Activated CD4-positive, alpha-beta memory T cell treated with anti-CD3 and anti-CD28 coated beads for 36 hours (primary cell): ENCODE measurements at regions not wholly inside any gene's neighbourhood (a gene's known extent, or its start where the extent isn't known, plus 50 kb on each side); places are given as distances from the start of the nearest gene placed in this dataset.

Experiments
- CTCF ChIA-PET: fragments of 350-600 bp; sonication (Branson Sonifier 250); formaldehyde crosslinking; loops from one replicate; lab custom pipeline; 2021; ENCODE audit warnings: antibody characterized with exemption, inconsistent platforms; lab: Charles Lee
- POLR2A ChIA-PET: fragments of 350-600 bp; sonication (Branson Sonifier 250); formaldehyde crosslinking; loops from one replicate; lab custom pipeline; 2021; ENCODE audit warnings: antibody characterized with exemption; lab: Charles Lee
- DNase-seq: peaks from one replicate; pipeline ENCODE4 v3.0.0-alpha.2; 2020
- H3K27ac Mint-ChIP-seq: one replicate; pipeline ENCODE4 v1.8.0; 2021; ENCODE audit warnings: mixed read lengths
- H3K27me3 Mint-ChIP-seq: one replicate; pipeline ENCODE4 v1.8.0; 2021; ENCODE audit warnings: mixed read lengths
- H3K36me3 Mint-ChIP-seq: one replicate; pipeline ENCODE4 v1.8.0; 2021; ENCODE audit warnings: mixed read lengths
- H3K4me1 Mint-ChIP-seq: one replicate; pipeline ENCODE4 v1.8.0; 2021; ENCODE audit warnings: low read depth, mixed read lengths
- H3K4me3 Mint-ChIP-seq: one replicate; pipeline ENCODE4 v1.8.0; 2021; ENCODE audit warnings: mild to moderate bottlenecking, mixed read lengths
- H3K9me3 Mint-ChIP-seq: one replicate; pipeline ENCODE4 v1.8.0; 2021; ENCODE audit warnings: mixed read lengths
- intact Hi-C: fragments of 100-400 bp; cut with micrococcal nuclease; formaldehyde crosslinking; loops from one replicate; pipeline ENCODE4 v1.15.1; 2023

DNA sequence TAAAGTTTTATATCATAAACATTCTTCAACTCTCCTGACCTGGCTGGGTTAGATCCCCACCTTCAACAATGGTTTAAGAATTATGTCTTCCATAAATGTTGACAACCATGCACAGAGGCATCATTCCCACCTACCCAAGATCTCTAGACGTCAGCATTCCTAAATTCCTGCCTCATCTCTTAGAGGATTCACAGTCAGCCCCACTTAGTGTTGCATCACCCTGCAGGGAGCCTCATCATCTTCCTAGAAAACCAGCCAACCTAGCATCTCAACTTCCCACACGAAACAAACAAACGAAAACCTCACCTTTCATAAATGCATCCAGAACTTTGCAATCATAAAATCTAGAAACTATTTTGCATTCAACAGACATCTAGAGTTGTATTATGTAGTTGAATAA, 816.1 kb upstream of the C9orf72 start:
- CTCF ChIA-PET = no interaction called here
- H3K9me3 Mint-ChIP-seq = peaks cover 18% of the 10 kb centered on the region
- POLR2A ChIA-PET = no interaction called here

DNA sequence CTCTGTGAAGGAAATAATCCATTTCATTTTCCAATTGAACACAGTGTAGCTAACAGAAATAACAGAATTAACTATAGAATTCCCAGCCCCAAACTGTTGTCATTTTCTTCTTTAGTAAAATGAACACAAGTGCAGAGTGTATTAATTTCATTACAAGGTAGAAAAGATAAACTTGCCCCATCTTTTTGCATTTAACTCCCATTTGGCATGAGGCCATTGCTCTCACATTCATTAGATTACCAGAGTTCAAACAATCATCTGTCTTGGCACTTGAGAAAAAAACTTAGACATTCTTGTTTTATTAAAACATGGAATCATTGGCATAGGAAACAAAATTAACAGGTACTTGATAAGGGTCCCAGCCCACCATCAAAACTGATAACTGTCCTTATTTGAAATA, 821.5 kb upstream of the C9orf72 start:
- Mint-ChIP-seq H3K27ac (no peak overlapping the region), H3K4me3 (no peak overlapping the region), H3K9me3 (peaks cover 2% of the 10 kb centered on the region), H3K27me3 (no peaks in the 10 kb centered on the region), H3K4me1 (no peaks in the 10 kb centered on the region), H3K36me3 (no peaks in the 10 kb centered on the region)
- intact Hi-C loops = no loop called here
- DNase-seq = no peak
- ChIA-PET POLR2A (no interaction called here), CTCF (no interaction called here)

More for the DNA sequence above, 816.1 kb upstream of the C9orf72 start:
- Mint-ChIP-seq H3K27ac (no peak overlapping the region), H3K27me3 (no peaks in the 10 kb centered on the region), H3K4me3 (no peak overlapping the region), H3K4me1 (no peaks in the 10 kb centered on the region), H3K36me3 (no peaks in the 10 kb centered on the region)
- DNase-seq = no peak
- intact Hi-C loops = no loop called here

GRCh38 chr9:28396058-28396457, 822.8 kb upstream of the C9orf72 start:
- no peaks in the 10 kb centered on the region for H3K4me1 Mint-ChIP-seq
- CTCF ChIA-PET = no interaction called here

GRCh38 chr9:28407351-28407750, 834.1 kb upstream of the C9orf72 start:
- Mint-ChIP-seq H3K4me1 (no peaks in the 10 kb centered on the region), H3K27me3 (no peaks in the 10 kb centered on the region), H3K27ac (no peak overlapping the region), H3K9me3 (no peaks in the 10 kb centered on the region), H3K4me3 (no peak overlapping the region), H3K36me3 (no peaks in the 10 kb centered on the region)
- DNase-seq = no peak
- intact Hi-C loops = no loop called here
- ChIA-PET CTCF (no interaction called here), POLR2A (no interaction called here)

More at GRCh38 chr9:28396058-28396457, 822.8 kb upstream of the C9orf72 start:
- H3K36me3 Mint-ChIP-seq = no peaks in the 10 kb centered on the region
- H3K27ac Mint-ChIP-seq = no peak overlapping the region
- POLR2A ChIA-PET = no interaction called here
- intact Hi-C loops = no loop called here
- DNase-seq = no peak
- no peaks in the 10 kb centered on the region for H3K27me3 Mint-ChIP-seq
- no peak overlapping the region for H3K4me3 Mint-ChIP-seq
- peaks cover 2% of the 10 kb centered on the region for H3K9me3 Mint-ChIP-seq

DNA sequence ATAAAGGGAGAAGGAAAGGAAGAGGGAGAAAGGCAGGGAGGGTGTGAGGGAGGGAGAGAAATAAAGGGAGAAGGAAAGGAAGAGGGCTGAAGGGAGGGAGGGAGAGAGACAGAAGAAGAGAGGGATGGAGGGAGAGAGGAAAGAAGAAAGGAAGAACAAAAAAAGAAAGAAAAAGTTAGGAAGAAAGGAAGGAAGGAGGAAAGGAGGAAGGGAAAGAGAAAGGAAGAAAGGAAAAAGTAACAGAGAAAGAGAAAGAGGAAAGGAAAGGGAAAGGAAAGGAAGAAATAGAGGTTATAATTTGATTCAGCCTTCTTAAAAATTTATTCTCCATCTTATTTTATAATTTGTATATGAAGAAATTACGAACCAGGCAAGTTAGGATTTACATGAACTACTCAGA, 836.6 kb upstream of the C9orf72 start:
- no peak overlapping the region for H3K27ac Mint-ChIP-seq
- intact Hi-C loops = no loop called here
- ChIA-PET CTCF (no interaction called here), POLR2A (no interaction called here)
- no peaks in the 10 kb centered on the region for H3K4me1 Mint-ChIP-seq
- H3K27me3 Mint-ChIP-seq = no peaks in the 10 kb centered on the region
- H3K36me3 Mint-ChIP-seq = no peaks in the 10 kb centered on the region
- H3K9me3 Mint-ChIP-seq = no peaks in the 10 kb centered on the region
- no peak for DNase-seq
- no peak overlapping the region for H3K4me3 Mint-ChIP-seq

GRCh38 chr9:28410411-28410810, 837.1 kb upstream of the C9orf72 start:
- no peak for DNase-seq
- no peak overlapping the region for H3K27ac Mint-ChIP-seq
- H3K9me3 Mint-ChIP-seq = no peaks in the 10 kb centered on the region
- H3K4me1 Mint-ChIP-seq = no peaks in the 10 kb centered on the region
- POLR2A ChIA-PET = no interaction called here
- CTCF ChIA-PET = no interaction called here
- H3K36me3 Mint-ChIP-seq = no peaks in the 10 kb centered on the region
- intact Hi-C loops = no loop called here
- H3K27me3 Mint-ChIP-seq = no peaks in the 10 kb centered on the region
- H3K4me3 Mint-ChIP-seq = no peak overlapping the region

- Mint-ChIP-seq H3K4me3 (no peak overlapping the region), H3K36me3 (no peaks in the 10 kb centered on the region), H3K27ac (no peak overlapping the region), H3K27me3 (no peaks in the 10 kb centered on the region), H3K4me1 (no peaks in the 10 kb centered on the region), H3K9me3 (no peaks in the 10 kb centered on the region)
- CTCF ChIA-PET = no interaction called here
- intact Hi-C loops = no loop called here
- no peak for DNase-seq
- POLR2A ChIA-PET = no interaction called here
Measured at GRCh38 chr9:28413471-28413870, 840.2 kb upstream of the C9orf72 start.

DNA sequence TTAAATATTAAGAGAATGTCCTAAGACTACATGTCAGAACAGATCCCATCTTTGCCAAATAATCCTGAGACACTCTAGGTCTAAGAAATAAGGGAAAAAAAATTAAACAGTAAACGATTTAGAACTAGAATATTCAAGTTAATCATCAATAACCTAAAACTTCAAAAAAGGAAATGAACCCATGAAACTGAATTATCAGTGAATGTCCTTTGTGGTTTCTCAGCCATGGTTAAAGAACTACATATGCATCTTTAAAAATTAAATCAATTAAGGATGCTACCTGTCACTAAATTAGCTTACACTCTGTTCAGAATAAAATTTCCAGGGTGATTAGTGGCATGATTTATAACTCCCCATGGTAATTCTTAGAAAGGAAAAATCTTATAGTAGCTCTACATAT, 850.0 kb upstream of the C9orf72 start:
- Mint-ChIP-seq H3K36me3 (no peaks in the 10 kb centered on the region), H3K4me3 (no peak overlapping the region), H3K27ac (no peak overlapping the region), H3K4me1 (no peaks in the 10 kb centered on the region), H3K27me3 (no peaks in the 10 kb centered on the region), H3K9me3 (peaks cover 2% of the 10 kb centered on the region)
- no peak for DNase-seq
- POLR2A ChIA-PET = no interaction called here
- CTCF ChIA-PET = no interaction called here
- intact Hi-C loops = no loop called here

- H3K4me1 Mint-ChIP-seq = no peaks in the 10 kb centered on the region
- H3K27me3 Mint-ChIP-seq = no peaks in the 10 kb centered on the region
- POLR2A ChIA-PET = no interaction called here
- H3K36me3 Mint-ChIP-seq = no peaks in the 10 kb centered on the region
- no peak overlapping the region for H3K27ac Mint-ChIP-seq
- no peak overlapping the region for H3K4me3 Mint-ChIP-seq
- no peak for DNase-seq
- CTCF ChIA-PET = no interaction called here
- intact Hi-C loops = no loop called here
- peaks cover 13% of the 10 kb centered on the region for H3K9me3 Mint-ChIP-seq
Measured at GRCh38 chr9:28435456-28435855, 862.2 kb upstream of the C9orf72 start.

- DNase-seq = no peak
- ChIA-PET CTCF (no interaction called here), POLR2A (no interaction called here)
- H3K36me3 Mint-ChIP-seq = no peaks in the 10 kb centered on the region
- no peaks in the 10 kb centered on the region for H3K27me3 Mint-ChIP-seq
- no peak overlapping the region for H3K4me3 Mint-ChIP-seq
- H3K27ac Mint-ChIP-seq = no peak overlapping the region
- peaks cover 16% of the 10 kb centered on the region for H3K9me3 Mint-ChIP-seq
- no peaks in the 10 kb centered on the region for H3K4me1 Mint-ChIP-seq
- intact Hi-C loops = no loop called here
Measured at GRCh38 chr9:28439688-28440087, 866.4 kb upstream of the C9orf72 start.

- H3K27ac Mint-ChIP-seq = no peak overlapping the region
- POLR2A ChIA-PET = no interaction called here
- peaks cover 13% of the 10 kb centered on the region for H3K9me3 Mint-ChIP-seq
- no peaks in the 10 kb centered on the region for H3K27me3 Mint-ChIP-seq
- intact Hi-C loops = no loop called here
- CTCF ChIA-PET = no interaction called here
- H3K36me3 Mint-ChIP-seq = no peaks in the 10 kb centered on the region
- DNase-seq = no peak
- no peak overlapping the region for H3K4me3 Mint-ChIP-seq
- no peaks in the 10 kb centered on the region for H3K4me1 Mint-ChIP-seq
Measured at GRCh38 chr9:28443461-28443860, 870.2 kb upstream of the C9orf72 start.

- Mint-ChIP-seq H3K27ac (no peak overlapping the region), H3K4me1 (no peaks in the 10 kb centered on the region), H3K4me3 (no peak overlapping the region), H3K9me3 (peaks cover 13% of the 10 kb centered on the region), H3K36me3 (no peaks in the 10 kb centered on the region), H3K27me3 (no peaks in the 10 kb centered on the region)
- DNase-seq = no peak
- ChIA-PET CTCF (no interaction called here), POLR2A (no interaction called here)
- intact Hi-C loops = no loop called here
Measured at GRCh38 chr9:28444637-28445036, 871.4 kb upstream of the C9orf72 start.

DNA sequence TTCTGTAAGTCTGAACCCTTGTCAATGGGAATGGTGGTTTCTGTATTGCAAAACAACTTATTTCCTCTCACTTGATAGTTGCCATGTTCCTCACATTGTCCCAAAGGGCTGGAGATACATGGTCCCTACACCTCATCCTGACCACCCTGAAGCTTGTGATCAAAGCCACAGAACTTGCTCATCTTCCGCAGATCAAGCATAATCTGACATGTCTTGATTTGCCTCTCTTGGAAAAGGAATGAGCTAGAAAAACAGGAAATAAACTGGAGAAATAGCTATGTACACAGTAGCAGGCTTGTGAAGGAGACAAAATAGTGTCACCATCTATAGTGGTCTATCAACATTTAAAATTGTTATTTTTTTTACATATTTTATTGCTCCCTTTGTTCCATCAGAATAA, 871.9 kb upstream of the C9orf72 start:
- Mint-ChIP-seq H3K36me3 (no peaks in the 10 kb centered on the region), H3K9me3 (peaks cover 17% of the 10 kb centered on the region), H3K4me1 (no peaks in the 10 kb centered on the region), H3K27me3 (no peaks in the 10 kb centered on the region), H3K4me3 (no peak overlapping the region), H3K27ac (no peak overlapping the region)
- DNase-seq = no peak
- intact Hi-C loops = no loop called here
- ChIA-PET CTCF (no interaction called here), POLR2A (no interaction called here)

- Mint-ChIP-seq H3K27ac (no peak overlapping the region), H3K4me1 (no peaks in the 10 kb centered on the region), H3K9me3 (peaks cover 5% of the 10 kb centered on the region), H3K36me3 (no peaks in the 10 kb centered on the region), H3K27me3 (no peaks in the 10 kb centered on the region), H3K4me3 (no peak overlapping the region)
- ChIA-PET CTCF (no interaction called here), POLR2A (no interaction called here)
- DNase-seq = no peak
- intact Hi-C loops = no loop called here
Measured at GRCh38 chr9:28453918-28454317, 880.6 kb upstream of the C9orf72 start.
